Esophagus squamous epithelium (tissue), 4 donors: ENCODE measurements at regions not wholly inside any gene's neighbourhood (a gene's known extent, or its start where the extent isn't known, plus 50 kb on each side); places are given as distances from the start of the nearest gene placed in this dataset.

ENCODE experiments used
- CTCF ChIP-seq, 6 experiments: fragments of 450-650 bp in 4 of 6; fragments of 200-600 bp in 2 of 6; sonication (generic) in 2 of 6; IDR thresholded peaks; one replicate each; pipeline ENCODE4 v1.5.1; 2016 to 2019; ENCODE audit warnings: antibody characterized with exemption in 6 of 6, mild to moderate bottlenecking in 4 of 6, moderate library complexity in 4 of 6
- POLR2A ChIP-seq, 4 donors: fragments of 450-650 bp; IDR thresholded peaks; one replicate each; pipeline ENCODE4 v1.6.1; 2017; ENCODE audit warnings: antibody characterized with exemption in 4 of 4, mild to moderate bottlenecking in 4 of 4, moderate library complexity in 3 of 4

GRCh38 chr2:175539122-175539521, 357.6 kb upstream of the ATP5MC3 start:
- TF ChIP-seq CTCF (IDR thresholded peaks at IDR 0.05) (no peak), POLR2A (IDR thresholded peaks at IDR 0.05) (no peak)
